ENCODE measurements at regions not wholly inside any gene's neighbourhood (a gene's known extent, or its start where the extent isn't known, plus 50 kb on each side); places are given as distances from the start of the nearest gene placed in this dataset.

DNA sequence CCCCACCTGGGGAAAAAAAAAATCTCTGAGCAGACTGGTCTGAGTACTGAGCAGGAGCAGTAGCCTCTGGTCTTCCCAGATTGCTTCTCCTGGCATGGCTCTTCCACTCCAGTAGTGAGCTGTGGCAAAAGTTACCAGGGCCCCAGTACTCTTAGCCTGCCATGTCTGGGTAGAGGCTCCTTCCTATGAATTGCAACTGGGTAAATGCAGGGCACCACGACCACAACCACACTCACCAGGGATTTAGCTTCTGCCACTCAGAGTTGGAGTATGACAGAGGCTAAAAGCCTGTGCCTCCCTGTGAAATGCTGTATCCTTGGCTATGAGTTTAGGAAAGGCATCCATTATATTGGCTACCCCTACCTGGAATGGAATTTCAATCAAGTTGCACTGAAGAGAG, 67.9 kb upstream of the CCDC54 start:
- no peak for DNase-seq

DNA sequence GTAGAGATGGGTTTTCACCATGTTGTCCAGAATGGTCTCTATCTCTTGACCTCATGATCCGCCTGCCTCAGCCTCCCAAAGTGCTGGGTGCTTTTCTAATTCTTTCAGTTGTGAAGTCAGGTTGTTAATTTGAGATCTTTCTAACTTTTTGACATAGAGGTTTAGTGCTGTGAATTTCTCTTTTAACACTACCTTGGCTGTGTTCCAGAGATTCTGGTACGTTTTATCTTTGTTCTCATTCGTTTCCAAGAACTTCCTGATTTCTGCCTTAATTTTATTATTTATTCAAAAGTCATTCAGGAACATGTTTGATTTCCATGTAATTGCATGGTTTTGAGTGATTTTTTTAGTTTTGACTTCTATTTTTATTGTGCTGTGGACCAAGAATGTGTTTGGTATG, 63.5 kb upstream of the CCDC54 start:
- DNase-seq = no peak

DNA sequence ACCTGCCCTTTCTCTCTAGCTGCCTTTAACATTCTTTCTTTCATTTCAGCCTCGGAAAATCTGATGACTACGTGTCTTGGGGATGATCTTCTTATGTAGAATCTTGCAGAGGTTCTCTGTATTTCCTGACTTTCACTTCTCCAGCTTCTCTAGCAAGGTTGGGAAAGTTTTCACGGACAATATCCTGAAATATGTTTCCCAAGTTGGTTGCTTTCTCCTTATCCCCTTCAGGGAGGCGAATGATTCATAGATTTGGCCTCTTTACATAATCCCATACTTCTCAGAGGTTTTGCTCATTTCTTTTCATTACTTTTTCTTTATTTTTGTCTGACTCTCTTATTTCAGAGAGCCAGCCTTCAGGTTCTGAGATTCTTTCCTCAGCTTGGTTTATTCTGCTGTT, 62.1 kb upstream of the CCDC54 start:
- no peak for DNase-seq

DNA sequence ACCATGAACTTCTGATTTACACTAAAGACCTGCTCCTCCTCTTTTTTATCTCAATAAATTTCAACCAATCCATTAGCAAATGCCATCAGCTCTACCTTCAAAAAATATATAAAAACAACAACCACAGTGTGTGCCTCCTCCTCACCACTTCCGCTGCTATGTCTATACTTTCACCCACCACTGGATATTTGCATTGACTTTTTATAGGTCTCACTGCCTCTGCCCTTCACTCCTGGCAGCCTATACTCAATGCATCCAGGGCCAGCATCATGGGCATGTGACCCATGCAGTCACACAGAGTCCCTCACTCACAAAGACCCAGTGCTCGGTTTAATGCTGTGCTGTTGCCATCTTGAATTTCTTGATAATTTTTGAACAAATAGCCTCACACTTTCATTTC, 53.5 kb upstream of the CCDC54 start:
- no peak for DNase-seq

DNA sequence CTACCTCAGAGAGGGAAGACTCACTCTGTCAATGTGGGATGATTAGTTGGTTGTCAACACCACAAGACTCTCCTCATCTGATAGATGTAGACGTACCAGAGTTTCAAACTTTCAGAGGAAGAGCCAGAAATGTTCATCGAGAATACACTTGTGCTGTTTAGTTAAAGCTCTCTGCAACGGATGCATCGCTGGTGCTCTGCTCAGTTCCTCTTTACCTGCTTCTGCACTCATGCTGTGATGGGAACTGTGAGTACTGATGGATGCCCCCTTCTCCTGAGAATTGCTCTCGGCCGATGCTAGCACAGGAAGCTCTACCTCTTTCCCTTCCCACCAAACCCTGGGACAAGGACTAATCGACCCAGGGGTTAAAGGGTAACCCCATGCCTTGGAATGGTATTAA, 51.8 kb upstream of the CCDC54 start:
- no peak for DNase-seq

All from NCI-H2029 treated with DMSO at 0.1 percent for 48 hours (cell line).